ENCODE measurements at regions not wholly inside any gene's neighbourhood (a gene's known extent, or its start where the extent isn't known, plus 50 kb on each side); places are given as distances from the start of the nearest gene placed in this dataset.

GRCh38 chr6:140009286-140009685, 634.8 kb upstream of the CITED2 start:
- in situ Hi-C loops (cut with MboI), result no loop called here
- WGBS, 2 experiments (ENCODE audit: low coverage in 1 of 2, low lambda C conversion rate in 2 of 2, missing lambda C conversion rate in 2 of 2), result 95 to 97% methylated on average over 3 of the region's 3 CpGs

GRCh38 chr6:140007525-140007924, 633.1 kb upstream of the CITED2 start:
- 87 to 89% methylated on average over 4 of the region's 4 CpGs for WGBS, 2 experiments (ENCODE audit: low coverage in 1 of 2, low lambda C conversion rate in 2 of 2, missing lambda C conversion rate in 2 of 2)
- in situ Hi-C loops (cut with MboI), result no loop called here
- Histone ChIP-seq H4K20me1 (ENCODE audit: insufficient read depth) (no peaks in the 10 kb centered on the region), H3K9me3 (ENCODE audit: low read depth) (no peaks in the 10 kb centered on the region), H2AFZ (no peak overlapping the region), H3K9me2 (ENCODE audit: insufficient read depth) (no peaks in the 10 kb centered on the region), H3K36me3 (ENCODE audit: low read depth) (no peaks in the 10 kb centered on the region), H3F3A (ENCODE audit: insufficient read depth) (peaks cover 18% of the 10 kb centered on the region), H3K4me2 (ENCODE audit: unreplicated experiment) (no peak overlapping the region), H3K9ac (no peak overlapping the region), H3K4me3 (no peak overlapping the region), H3K27me3 (replicated peaks; ENCODE audit: insufficient read depth) (no peaks in the 10 kb centered on the region), H3K4me1 (ENCODE audit: insufficient read depth) (peaks cover 17% of the 10 kb centered on the region), H3K79me2 (ENCODE audit: insufficient read depth) (no peaks in the 10 kb centered on the region), H3K27ac (no peak overlapping the region)
- no peak for DNase-seq
- TF ChIP-seq EZH2phosphoT487 (IDR thresholded peaks at IDR 0.05; ENCODE audit: insufficient read depth, low read depth), result no peak

More at GRCh38 chr6:140009286-140009685, 634.8 kb upstream of the CITED2 start:
- Histone ChIP-seq H3K4me1 (ENCODE audit: insufficient read depth) (no peaks in the 10 kb centered on the region), H4K20me1 (ENCODE audit: insufficient read depth) (no peaks in the 10 kb centered on the region), H2AFZ (no peak overlapping the region), H3K27ac (no peak overlapping the region), H3K9me3 (ENCODE audit: low read depth) (no peaks in the 10 kb centered on the region), H3F3A (ENCODE audit: insufficient read depth) (0 out of 2 replicates have a peak, but pooled peaks cover under 1% of the 10 kb centered on the region), H3K36me3 (ENCODE audit: low read depth) (no peaks in the 10 kb centered on the region), H3K27me3 (replicated peaks; ENCODE audit: insufficient read depth) (no peaks in the 10 kb centered on the region), H3K9ac (no peak overlapping the region), H3K79me2 (ENCODE audit: insufficient read depth) (no peaks in the 10 kb centered on the region), H3K4me2 (ENCODE audit: unreplicated experiment) (no peak overlapping the region), H3K9me2 (ENCODE audit: insufficient read depth) (no peaks in the 10 kb centered on the region), H3K4me3 (no peak overlapping the region)
- no peak for DNase-seq
- TF ChIP-seq EZH2phosphoT487 (IDR thresholded peaks at IDR 0.05; ENCODE audit: insufficient read depth, low read depth) (no peak), EZH2 (IDR thresholded peaks at IDR 0.05; ENCODE audit: insufficient read depth, poor library complexity, severe bottlenecking) (no peak)

GRCh38 chr6:140003217-140003616, 628.8 kb upstream of the CITED2 start:
- no peaks in the 10 kb centered on the region for H3K9me3 ChIP-seq (ENCODE audit: low read depth)
- H3K36me3 ChIP-seq (ENCODE audit: low read depth), result no peaks in the 10 kb centered on the region
- H3K4me1 ChIP-seq (ENCODE audit: insufficient read depth), result peaks cover 37% of the 10 kb centered on the region
- H3K27ac ChIP-seq, result peak overlapping the region; percentile 69
- peak overlapping the region; percentile 6 for H3K4me2 ChIP-seq (ENCODE audit: unreplicated experiment)
- no peak for DNase-seq
- no peak overlapping the region for H3K4me3 ChIP-seq
- H4K20me1 ChIP-seq (ENCODE audit: insufficient read depth), result no peaks in the 10 kb centered on the region
- no peaks in the 10 kb centered on the region for H3K79me2 ChIP-seq (ENCODE audit: insufficient read depth)
- in situ Hi-C loops (cut with MboI), result no loop called here
- H3K27me3 ChIP-seq (replicated peaks; ENCODE audit: insufficient read depth), result no peaks in the 10 kb centered on the region
- TF ChIP-seq EZH2 (IDR thresholded peaks at IDR 0.05; ENCODE audit: insufficient read depth, poor library complexity, severe bottlenecking), result no peak
- TF ChIP-seq EZH2phosphoT487 (IDR thresholded peaks at IDR 0.05; ENCODE audit: insufficient read depth, low read depth), result no peak
- peak overlapping the region; percentile 16; the same call in 1 of the 2 replicates for H2AFZ ChIP-seq
- H3K9ac ChIP-seq, result no peak overlapping the region
- H3F3A ChIP-seq (ENCODE audit: insufficient read depth), result peaks cover 35% of the 10 kb centered on the region
- 58 to 65% methylated on average over 1 of the region's 1 CpG for WGBS, 2 experiments (ENCODE audit: low coverage in 1 of 2, low lambda C conversion rate in 2 of 2, missing lambda C conversion rate in 2 of 2)
- no peaks in the 10 kb centered on the region for H3K9me2 ChIP-seq (ENCODE audit: insufficient read depth)

- Histone ChIP-seq H3K4me2 (ENCODE audit: unreplicated experiment) (peak overlapping the region; percentile 61), H3K9me2 (ENCODE audit: insufficient read depth) (no peaks in the 10 kb centered on the region), H3K36me3 (ENCODE audit: low read depth) (no peaks in the 10 kb centered on the region), H3K4me1 (ENCODE audit: insufficient read depth) (peaks cover 37% of the 10 kb centered on the region), H3K79me2 (ENCODE audit: insufficient read depth) (no peaks in the 10 kb centered on the region), H3F3A (ENCODE audit: insufficient read depth) (peaks cover 35% of the 10 kb centered on the region), H3K27ac (peak overlapping the region; percentile 69), H2AFZ (no peak overlapping the region), H3K27me3 (replicated peaks; ENCODE audit: insufficient read depth) (no peaks in the 10 kb centered on the region), H3K9me3 (ENCODE audit: low read depth) (no peaks in the 10 kb centered on the region), H4K20me1 (ENCODE audit: insufficient read depth) (no peaks in the 10 kb centered on the region), H3K9ac (no peak overlapping the region), H3K4me3 (no peak overlapping the region)
- 38 to 42% methylated on average over 4 of the region's 4 CpGs for WGBS, 2 experiments (ENCODE audit: low coverage in 1 of 2, low lambda C conversion rate in 2 of 2, missing lambda C conversion rate in 2 of 2)
- in situ Hi-C loops (cut with MboI), result no loop called here
- peak; percentile 78 for DNase-seq
- no peak for TF ChIP-seq EZH2phosphoT487 (IDR thresholded peaks at IDR 0.05; ENCODE audit: insufficient read depth, low read depth)
- no peak for TF ChIP-seq EZH2 (IDR thresholded peaks at IDR 0.05; ENCODE audit: insufficient read depth, poor library complexity, severe bottlenecking)
These were observed 628.1 kb upstream of the CITED2 start for GRCh38 chr6:140002396-140003022.

Measured in GM23248 (cell line).